Omental fat pad (tissue), 3 donors: ENCODE measurements at regions not wholly inside any gene's neighbourhood (a gene's known extent, or its start where the extent isn't known, plus 50 kb on each side); places are given as distances from the start of the nearest gene placed in this dataset.

Experiments used
- ATAC-seq: fragments of 150-250 bp; one replicate; pipeline ENCODE4 v1.9.1; 2016; ENCODE audit warnings: mild to moderate bottlenecking, moderate library complexity; ENCODE audit not compliant: low FRiP score
- DNase-seq: peaks from one replicate; pipeline ENCODE4 v3.0.0-alpha.2; 2019; ENCODE audit warnings: low spot score
- TF ChIP-seq, protein P1 (sequence below), 3 donors: fragments of 450-650 bp; IDR thresholded peaks; one replicate each; pipeline ENCODE4 v1.5.1; 2016 to 2017; ENCODE audit warnings: antibody characterized with exemption in 3 of 3, mild to moderate bottlenecking in 3 of 3, moderate library complexity in 2 of 3

- ATAC-seq, result no peak
- DNase-seq, result no peak
- TF ChIP-seq, protein P1, sequence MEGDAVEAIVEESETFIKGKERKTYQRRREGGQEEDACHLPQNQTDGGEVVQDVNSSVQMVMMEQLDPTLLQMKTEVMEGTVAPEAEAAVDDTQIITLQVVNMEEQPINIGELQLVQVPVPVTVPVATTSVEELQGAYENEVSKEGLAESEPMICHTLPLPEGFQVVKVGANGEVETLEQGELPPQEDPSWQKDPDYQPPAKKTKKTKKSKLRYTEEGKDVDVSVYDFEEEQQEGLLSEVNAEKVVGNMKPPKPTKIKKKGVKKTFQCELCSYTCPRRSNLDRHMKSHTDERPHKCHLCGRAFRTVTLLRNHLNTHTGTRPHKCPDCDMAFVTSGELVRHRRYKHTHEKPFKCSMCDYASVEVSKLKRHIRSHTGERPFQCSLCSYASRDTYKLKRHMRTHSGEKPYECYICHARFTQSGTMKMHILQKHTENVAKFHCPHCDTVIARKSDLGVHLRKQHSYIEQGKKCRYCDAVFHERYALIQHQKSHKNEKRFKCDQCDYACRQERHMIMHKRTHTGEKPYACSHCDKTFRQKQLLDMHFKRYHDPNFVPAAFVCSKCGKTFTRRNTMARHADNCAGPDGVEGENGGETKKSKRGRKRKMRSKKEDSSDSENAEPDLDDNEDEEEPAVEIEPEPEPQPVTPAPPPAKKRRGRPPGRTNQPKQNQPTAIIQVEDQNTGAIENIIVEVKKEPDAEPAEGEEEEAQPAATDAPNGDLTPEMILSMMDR (IDR thresholded peaks at IDR 0.05), result no peak
These were observed 193.2 kb downstream of the MBD2 start for GRCh38 chr18:54031243-54031642.

DNA sequence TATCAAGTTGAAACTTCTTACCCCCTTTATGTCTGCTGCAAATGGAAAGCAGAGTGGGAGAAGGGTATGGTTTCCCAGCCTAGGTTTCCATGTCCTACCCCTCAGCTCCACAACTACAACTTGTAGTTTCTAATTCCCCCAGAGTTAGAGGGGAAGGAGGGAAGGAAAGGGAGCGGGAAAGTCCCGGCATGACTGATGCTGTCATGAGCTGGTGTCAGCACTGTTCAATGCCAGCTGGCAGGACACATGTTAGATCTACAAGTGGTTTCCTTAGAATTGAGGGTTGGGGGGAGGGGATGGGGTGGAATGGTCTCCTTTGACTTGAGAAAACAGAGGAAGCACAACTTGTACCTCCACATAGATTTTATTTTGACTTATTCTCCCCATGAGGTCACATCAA, 194.0 kb downstream of the MBD2 start:
- no peak for ATAC-seq
- TF ChIP-seq, protein P1 (IDR thresholded peaks at IDR 0.05), result no peak
- DNase-seq, result no peak

- TF ChIP-seq, protein P1 (IDR thresholded peaks at IDR 0.05), result no peak
- DNase-seq, result no peak
- no peak for ATAC-seq
These were observed 201.0 kb downstream of the MBD2 start for GRCh38 chr18:54023471-54023870.

DNA sequence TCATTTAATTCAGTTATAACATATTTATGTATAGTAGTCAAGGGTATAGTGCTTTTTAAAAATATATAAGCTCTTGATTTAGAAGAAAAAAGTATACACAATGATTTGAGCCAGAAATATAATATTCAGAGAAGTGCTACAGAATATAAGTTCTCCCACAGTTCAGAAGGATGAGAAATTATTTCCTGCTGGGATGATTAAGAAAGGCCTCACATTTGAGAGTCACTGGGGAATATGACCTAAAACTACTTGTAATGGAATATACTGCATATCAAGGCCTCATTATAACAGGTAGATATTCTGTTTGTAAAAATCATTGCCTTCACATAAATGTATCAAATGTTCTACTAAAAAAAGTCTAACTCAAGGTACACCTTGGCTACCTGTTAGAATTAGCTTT, 203.5 kb downstream of the MBD2 start:
- TF ChIP-seq, protein P1 (IDR thresholded peaks at IDR 0.05), result no peak
- ATAC-seq, result no peak
- no peak for DNase-seq

- DNase-seq (no peak), ATAC-seq (no peak)
- TF ChIP-seq, protein P1 (IDR thresholded peaks at IDR 0.05), result no peak
These were observed 204.2 kb downstream of the MBD2 start for GRCh38 chr18:54020156-54020745.

GRCh38 chr18:54019641-54020040, 204.8 kb downstream of the MBD2 start:
- no peak for ATAC-seq

DNA sequence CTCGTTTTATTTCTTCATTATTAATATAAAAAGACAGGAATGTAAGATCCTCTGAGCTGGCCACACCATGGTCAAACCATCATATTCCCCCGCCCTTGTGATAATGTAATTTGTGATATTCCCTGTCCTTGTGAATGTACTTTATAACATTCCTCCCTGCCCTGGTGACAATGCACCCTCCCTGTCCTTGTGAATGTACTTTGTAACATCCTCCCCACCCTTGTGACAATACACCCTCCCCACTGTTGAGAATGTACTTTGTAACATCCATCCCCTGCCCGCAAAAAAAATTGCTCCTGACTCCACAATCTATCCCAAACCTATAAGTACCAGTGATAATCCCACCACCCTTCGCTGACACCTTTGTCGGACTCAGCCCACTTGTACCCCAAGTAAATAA, 211.0 kb downstream of the MBD2 start:
- DNase-seq, result no peak
- no peak for ATAC-seq
- TF ChIP-seq, protein P1 (IDR thresholded peaks at IDR 0.05), result no peak

More at GRCh38 chr18:54019641-54020040, 204.8 kb downstream of the MBD2 start:
- TF ChIP-seq, protein P1 (IDR thresholded peaks at IDR 0.05), result no peak
- DNase-seq, result no peak
